ENCODE measurements at regions not wholly inside any gene's neighbourhood (a gene's known extent, or its start where the extent isn't known, plus 50 kb on each side); places are given as distances from the start of the nearest gene placed in this dataset.

DNA sequence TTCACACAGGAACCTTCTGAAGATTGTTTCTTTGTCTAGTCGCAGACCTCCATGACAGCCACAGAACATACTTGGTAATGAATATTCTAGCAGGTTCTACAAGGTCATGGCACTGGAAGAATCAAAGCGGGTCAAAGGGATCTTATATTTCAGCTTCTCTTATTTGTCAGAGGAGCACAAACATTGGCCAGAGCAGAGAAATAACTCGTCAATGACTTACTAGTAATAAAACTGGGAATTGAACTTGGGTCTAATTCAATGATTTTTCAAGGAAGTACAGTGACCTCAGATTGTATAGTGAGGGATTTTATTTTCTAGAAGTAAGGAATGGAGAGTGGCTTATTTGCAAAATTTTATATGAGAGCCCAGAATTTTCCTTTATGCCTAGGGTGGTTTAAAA lies 290.8 kb upstream of the PLXNA2 start:
- DNase-seq (ENCODE audit: low spot score in 2 of 2) (no peak), FAIRE-seq (no peak)

DNA sequence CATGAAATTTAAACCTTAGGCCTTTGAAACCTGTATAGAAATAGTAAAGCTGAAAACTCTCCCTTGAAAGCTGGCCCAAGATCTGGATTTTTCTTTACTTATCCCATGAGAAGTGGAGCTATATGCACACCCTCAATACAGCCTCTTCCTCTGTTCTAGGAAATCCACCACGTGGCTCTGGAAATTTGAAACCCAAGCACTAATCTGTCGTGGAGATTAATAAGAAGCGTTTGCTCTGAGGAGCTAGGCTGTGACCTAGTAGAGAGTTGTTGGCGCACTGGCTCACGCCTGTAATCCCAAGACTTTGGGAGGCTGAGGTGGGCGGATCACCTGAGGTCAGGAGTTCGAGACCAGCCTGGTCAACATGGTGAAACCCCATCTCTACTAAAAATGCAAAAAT lies 291.3 kb upstream of the PLXNA2 start:
- no peak for FAIRE-seq
- DNase-seq (ENCODE audit: low spot score in 2 of 2): no peak

DNA sequence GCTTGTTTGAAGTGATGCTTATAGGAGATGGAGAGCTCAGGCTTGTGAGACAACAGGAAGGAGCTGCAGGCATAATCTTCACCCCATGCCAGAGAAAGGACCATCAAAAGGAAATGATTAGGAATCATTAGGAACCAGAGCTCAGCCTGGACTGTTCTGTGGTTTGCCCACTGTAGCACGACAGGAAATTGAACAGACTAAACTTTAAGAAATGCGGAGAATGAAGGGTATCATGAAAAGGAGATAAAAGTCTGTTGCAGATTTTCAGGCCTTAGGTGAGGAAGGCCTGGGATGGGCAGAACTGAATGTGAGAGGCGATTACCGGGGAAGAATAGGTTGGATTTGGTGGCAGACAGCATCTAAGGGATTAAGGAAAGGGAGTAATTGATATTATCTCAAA lies 292.0 kb upstream of the PLXNA2 start:
- DNase-seq (ENCODE audit: low spot score in 2 of 2) (no peak), FAIRE-seq (no peak)

DNA sequence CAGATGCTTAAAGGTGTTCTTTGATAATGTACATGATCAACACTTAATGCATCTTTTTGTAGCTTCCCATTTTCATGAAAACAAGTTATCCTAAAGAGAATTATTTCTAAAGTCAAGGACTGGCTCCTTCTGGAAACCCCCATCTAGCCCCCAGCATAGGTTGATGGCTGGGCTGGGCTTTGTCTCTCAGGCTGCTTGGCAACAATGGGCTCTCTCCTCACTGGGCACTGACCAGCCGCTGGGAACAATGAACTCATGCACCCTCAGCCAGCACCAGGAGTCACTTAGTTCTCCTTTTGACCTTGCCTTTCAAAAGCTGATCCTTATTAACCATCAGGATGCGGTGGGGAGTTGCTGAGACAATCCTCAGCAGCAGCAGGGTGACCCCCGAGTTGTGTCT lies 293.0 kb upstream of the PLXNA2 start:
- DNase-seq (ENCODE audit: low spot score in 2 of 2) (no peak), FAIRE-seq (no peak)

DNA sequence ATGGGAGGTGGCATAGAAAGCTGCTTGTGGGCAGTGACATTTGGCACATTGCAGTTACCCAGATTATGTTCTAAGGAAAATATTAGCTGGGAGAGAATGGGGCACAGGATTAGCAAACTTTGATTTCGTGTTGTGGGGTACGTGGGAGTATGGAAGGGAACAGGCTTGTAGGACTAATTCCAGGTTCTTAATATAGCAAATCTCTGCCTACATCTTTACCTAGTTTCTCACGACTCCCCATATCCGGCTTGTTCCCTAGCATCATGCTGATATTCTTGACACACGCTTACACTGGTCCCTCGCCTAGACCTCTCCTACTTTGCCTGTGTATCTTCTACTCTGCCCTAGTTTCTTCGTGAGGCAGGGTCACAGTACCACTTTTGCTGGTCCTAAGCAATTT lies 293.9 kb upstream of the PLXNA2 start:
- no peak for FAIRE-seq
- no peak for DNase-seq (ENCODE audit: low spot score in 2 of 2)

DNA sequence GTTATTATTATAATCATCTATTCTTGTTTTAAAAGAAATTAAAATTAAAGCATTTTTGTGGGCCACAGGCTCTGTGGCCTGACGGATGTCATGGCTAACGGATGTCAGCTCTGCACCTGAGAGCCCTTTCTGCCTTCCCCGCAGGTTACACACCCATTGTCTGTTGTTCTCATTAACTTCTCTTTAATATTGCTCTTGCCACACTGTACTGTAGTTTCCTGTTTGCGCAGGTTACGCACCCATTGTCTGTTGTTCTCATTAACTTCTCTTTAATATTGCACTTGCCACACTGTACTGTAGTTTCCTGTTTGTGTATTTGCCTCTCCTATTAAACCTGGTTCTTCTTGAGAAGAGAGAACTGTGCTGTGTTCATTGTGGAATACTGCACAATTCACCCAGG lies 294.4 kb upstream of the PLXNA2 start:
- no peak for FAIRE-seq

DNA sequence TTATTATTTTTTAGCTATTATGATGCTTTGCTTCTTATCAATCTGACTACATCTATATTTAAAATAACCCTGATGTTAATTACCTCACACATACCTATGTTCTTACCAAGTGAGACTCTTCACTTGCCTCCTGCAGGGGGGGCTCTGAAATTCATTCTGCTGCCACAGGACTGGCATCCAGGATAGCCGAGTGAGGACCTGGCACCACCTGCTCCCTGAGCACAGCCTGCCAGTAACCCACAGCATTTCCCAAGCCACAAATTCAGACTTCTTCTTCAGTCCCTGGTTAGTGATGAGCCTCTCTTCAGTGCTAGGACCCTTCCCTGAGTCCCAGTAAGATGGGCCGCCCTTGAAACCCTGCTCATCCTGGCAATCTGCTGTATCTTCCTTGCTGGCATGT lies 296.5 kb upstream of the PLXNA2 start:
- no peak for FAIRE-seq
- no peak for DNase-seq (ENCODE audit: low spot score in 2 of 2)

More for the DNA sequence above, 294.4 kb upstream of the PLXNA2 start:
- no peak for DNase-seq (ENCODE audit: low spot score in 2 of 2)

DNA sequence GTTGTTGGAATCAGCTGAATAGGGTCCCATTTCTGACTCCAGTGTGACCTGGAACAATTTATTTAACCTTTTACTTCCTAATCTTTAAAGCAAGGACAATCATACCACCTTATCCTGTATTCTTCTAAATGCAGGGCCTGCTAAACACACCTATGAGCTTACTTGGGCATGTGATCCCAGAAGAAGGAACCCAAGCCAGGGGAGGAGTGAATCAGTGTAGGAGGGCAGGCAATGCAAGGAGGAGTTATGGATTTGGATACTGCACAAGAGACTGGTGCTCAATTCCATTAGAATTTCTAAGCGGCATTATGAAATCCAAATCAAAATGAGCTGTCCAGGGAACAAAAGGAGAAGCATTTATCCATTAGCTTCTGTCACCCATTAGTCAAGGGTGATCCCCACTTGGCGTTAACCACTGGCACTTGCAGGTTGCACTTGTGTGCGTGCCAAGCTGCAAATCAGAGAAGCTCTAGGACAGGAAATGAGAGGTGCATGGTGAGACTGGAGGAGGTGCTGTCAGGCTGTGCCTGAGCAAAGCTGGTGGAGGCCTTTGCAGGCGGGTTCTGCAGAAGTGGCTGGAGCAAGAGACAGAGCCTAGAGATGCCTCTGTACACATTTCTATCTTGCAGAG lies 297.2 kb upstream of the PLXNA2 start:
- FAIRE-seq: no peak

DNA sequence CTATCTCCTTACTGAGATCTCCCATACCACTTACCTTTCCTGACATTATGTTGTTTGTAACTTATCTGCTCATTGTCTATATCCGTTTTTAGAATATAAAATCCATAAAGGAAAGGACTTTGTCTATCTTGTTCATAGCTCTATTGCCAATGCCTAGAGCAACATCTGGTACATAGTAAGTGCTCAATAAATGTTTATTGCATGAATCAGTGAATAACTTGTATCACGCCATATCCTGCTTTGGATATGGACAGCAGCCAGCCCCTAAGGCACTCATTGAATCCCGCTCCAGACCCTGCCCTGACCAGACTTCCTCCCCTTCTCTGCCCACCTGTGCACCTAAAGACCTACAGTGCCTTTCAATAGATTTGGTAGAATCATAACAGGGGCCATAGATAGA lies 298.1 kb upstream of the PLXNA2 start:
- no peak for FAIRE-seq
- no peak for DNase-seq (ENCODE audit: low spot score in 2 of 2)

More for the DNA sequence above, 297.2 kb upstream of the PLXNA2 start:
- DNase-seq (ENCODE audit: low spot score in 2 of 2): no peak

DNA sequence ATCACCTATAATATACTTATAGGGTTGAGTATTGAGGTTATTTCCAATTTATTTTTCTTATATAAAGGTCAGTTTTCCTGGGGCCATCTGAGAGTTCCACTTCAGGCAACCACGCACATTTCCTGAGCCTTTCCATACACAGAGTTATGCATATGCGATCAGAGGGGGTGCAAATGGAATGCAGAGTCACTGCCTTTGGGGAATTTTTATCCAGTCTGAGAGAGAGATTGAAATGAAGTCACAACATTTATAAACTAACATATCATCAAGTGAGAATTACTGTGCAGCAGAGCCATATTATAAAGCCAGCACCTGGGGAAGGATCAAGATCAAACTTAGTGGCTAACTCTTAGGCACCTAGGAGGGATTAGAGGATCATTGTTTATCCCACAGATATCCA lies 299.9 kb upstream of the PLXNA2 start:
- DNase-seq (ENCODE audit: low spot score in 2 of 2) (no peak), FAIRE-seq (no peak)

DNA sequence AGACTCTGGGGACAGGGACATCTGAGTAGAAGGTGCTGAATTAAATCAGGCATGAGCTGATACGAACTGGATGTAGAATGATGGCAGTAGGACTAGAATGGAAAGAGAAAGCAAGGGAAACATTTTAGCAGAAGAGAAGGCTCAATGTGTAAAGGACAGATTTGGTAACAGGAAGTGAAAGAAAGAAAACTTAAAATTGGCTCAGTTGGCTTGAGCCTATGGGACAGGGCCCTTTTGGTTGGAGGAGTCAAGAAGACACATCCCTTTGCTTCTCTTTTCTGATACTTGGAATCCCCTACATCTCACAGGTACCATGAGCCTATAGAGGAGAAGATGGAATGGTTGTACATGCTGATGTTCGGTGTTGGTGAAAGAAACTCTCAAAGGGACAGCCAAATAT lies 300.6 kb upstream of the PLXNA2 start:
- FAIRE-seq: no peak

DNA sequence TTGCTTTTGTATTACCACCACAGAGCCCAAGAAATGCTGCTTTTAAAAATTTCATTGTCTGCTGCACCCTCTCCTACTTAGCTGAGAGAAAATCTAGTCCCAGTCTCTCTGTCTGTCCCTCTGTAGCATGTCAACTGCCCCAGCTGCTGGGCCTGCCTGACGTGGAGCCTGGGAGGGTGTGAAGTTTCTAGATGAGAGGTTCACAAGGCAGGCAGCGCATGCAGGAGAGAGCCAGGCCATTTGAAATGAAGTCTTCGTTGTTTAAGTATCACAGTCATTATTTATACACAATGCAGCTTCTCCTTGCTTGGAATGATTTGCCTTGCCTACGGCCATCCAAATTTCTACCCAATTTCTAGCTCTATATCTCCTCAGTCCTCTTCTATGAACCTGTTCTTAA lies 306.8 kb upstream of the PLXNA2 start:
- DNase-seq (ENCODE audit: low spot score in 2 of 2) (no peak), FAIRE-seq (no peak)

More for the DNA sequence above, 300.6 kb upstream of the PLXNA2 start:
- DNase-seq (ENCODE audit: low spot score in 2 of 2): no peak

DNA sequence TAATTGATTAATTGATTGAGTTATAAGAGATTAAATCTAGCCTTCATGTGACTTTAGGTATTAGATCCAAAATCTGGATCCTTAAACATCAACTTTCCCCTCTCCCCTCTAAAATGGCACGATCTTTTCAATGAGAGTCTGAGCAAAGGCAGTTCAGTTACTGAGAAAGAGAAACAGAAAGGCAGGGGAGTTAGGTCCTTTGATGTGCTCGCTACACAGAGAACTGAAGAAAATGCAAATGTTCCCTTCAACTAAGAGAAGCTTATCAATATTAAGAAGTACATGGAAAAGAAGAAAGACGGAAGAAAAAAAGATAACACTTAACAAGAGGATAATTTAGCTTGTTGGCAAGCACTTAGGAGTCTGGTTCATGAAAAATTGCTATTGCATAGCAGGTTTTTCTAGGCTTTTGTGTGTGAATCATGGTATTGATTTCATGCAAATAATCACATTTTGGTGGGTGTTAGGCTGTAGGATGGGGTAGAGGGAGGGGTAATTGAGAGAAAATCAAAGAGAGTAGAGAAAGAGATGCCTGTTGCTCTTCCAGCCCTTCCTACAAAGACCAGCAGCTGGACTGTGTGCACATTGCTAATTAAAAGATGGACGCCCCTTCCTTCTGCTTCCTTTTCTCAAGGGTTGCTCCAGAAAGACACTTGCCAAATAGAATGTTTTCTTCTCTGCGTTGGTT lies 307.6 kb upstream of the PLXNA2 start:
- FAIRE-seq (no peak), DNase-seq (ENCODE audit: low spot score in 2 of 2) (no peak)

DNA sequence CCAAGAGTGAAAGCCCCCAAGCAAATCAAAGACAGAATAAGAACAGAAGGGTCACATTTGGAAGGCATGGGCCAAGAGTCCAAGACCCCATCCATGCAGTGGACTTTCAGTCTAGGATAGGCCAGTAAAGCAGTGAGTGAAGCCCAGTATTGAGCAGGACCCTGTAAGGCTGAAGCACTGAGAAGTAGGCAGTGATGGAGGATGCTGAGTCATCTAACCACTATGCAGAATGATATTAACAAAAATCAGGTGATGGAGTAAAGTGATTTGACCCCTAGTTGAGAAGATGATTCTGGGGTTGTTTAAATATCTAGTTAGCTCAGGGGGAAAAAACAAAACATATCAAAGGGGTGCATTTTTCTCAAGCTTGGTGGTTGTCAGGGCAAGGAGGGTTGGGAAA lies 308.7 kb upstream of the PLXNA2 start:
- no peak for DNase-seq (ENCODE audit: low spot score in 2 of 2)
- FAIRE-seq: no peak

DNA sequence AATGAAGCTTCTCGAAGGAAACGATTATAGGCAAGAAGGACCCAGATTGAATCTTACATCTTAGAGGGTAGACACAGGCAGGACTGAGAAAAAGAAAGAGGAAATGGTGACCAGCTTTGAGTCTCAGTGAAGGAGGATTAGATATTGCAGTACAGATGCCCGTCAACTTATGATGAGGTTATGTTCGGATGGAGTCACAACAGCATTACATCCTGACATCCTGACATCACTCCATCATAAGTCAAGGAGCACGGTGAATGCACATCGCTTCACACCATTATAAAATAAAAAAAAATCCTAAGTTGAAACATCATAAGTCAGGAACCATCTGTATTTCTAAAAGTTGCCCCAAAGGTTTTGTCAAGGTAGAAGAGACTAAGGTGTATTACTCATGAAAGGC lies 312.3 kb upstream of the PLXNA2 start:
- DNase-seq (ENCODE audit: low spot score in 2 of 2) (no peak), FAIRE-seq (no peak)

DNA sequence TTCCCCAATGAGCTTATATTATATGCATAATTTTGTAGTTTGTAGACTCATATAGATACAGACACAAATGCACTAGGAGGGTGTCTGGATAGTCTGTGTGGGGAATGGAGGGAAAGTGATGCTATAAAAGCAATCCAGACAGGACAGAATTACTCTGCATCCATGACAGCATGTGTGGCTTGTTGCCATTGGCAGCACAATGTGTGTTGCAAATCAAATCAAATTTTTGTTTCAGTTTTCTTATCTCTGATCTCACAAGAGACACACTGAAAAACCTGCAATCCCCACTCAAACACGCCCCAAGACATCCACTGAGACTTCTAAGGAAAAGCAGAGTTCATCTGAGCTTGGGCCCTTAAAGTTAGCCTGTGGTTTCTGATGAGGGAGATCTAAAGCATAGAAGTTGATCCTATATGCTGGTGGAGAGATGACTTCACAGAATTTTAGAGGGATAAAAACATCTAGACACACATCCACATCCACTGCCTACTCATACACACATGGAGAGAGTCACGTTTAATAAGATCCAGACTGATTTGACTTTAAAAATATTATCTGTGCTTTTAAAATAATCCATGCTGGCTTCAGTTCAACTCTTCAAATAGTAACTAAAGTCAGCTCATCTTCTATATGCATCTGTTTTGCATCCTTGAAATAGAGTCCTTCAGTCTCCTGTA lies 313.0 kb upstream of the PLXNA2 start:
- FAIRE-seq: no peak

DNA sequence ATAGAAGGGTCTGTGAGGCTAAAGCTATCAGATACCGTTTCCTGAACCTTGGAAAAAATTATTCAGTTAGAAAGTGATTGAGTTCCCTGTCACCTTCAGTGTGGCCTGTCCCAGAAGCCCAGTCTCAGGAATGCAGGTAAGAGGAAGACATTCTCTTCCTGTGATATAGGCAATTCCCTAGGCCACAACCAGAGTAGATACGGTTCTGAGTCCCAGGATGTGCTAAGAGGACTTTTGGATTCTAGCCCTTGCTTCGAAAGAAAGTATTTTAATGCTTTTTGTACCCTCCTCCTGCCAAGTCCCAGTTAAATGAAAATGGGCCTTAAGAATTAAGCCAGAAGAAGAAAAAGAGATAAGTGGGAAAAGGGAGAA lies 313.5 kb upstream of the PLXNA2 start:
- DNase-seq (ENCODE audit: low spot score in 2 of 2) (no peak), FAIRE-seq (no peak)

More for the DNA sequence above, 313.0 kb upstream of the PLXNA2 start:
- no peak for DNase-seq (ENCODE audit: low spot score in 2 of 2)

DNA sequence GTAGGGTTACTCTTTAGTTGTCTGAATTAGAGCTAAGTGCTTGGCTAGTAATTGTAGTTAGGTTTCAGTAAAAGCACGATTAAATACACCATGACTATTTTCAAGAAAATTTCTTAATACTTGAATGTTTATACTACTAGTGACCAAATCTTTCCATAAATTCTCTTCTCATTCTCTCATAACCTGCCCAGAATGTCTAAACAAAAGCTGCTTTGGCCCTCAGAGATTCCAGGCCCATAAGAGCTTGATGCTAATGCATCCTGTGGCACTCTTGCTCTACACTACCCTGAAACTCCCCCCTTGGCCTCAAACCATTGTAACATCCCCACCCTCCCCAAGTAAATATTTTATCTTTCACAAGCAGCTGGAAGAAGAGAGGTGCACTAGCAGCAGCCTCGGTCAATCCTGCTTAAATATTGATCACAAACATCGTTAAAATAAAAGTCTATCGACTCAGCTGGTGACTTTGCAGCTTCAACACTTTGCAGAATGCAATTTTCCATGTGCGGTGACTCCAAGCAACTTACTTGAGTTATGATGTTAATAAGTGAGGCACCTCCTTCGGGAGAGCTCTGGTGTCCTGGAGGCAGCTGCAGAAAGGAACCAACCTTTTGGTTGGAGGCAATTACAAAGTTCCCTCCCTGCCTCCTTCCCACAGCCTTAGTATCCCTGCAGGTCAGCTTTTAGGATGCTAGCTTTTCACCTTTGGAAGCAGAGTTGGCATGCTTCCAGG lies 315.6 kb upstream of the PLXNA2 start:
- FAIRE-seq (no peak), DNase-seq (ENCODE audit: low spot score in 2 of 2) (no peak)

DNA sequence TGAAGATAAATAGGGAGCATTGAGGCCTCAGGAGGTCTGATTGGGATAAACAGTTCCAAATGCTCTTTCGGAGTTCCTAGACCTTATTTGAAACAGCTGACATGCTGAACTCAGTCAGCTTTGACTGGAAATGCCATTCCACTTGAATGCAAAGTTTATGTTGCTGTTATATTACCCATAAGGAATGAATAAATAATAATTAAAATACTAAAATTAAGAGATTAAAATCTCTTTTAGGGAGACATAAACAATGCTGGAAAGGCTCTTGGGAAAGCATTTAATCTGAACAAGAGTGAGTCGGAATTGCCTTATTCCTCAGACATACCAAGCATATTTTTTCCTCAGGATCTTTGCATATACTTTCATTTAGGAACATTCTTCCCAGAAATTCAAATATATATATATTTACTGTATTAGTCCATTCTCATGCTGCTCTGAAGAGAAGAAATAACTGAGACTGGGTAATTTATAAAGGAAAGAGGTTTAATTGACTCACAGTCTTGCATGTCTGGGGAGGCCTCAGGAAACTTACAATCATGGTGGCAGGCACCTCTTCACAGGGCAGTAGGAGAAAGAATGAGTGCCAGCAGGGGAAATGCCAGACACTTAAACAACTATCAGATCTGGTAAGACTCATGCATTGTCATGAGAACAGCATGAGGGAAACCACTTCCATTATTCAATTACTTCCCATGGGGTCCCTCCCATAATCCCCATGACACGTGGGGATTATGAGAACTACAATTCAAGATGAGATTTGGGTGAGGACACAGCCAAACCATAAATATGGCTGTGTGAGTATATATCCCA lies 318.2 kb upstream of the PLXNA2 start:
- FAIRE-seq (no peak), DNase-seq (ENCODE audit: low spot score in 2 of 2) (no peak)

DNA sequence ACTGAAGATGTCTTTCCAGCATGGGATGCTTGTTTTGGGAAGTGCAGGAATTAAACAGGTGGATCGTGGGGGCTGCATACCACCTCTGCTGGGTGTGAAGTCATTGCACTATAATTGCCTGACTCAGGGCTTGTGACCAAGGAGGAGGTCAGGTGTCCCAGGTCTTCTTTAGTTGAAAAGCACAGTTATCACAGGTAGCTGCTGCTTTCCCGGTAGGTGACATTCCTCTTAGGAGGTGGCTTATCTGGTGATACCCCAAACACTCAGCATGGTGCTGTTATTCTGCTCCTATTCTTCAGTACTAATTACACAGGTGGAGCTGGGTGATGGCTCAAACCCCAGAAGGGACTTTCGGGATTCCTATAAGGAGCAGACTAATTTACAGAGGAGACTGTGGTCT lies 320.3 kb upstream of the PLXNA2 start:
- DNase-seq (ENCODE audit: low spot score in 2 of 2): no peak
- no peak for FAIRE-seq
